ENCODE measurements at regions not wholly inside any gene's neighbourhood (a gene's known extent, or its start where the extent isn't known, plus 50 kb on each side); places are given as distances from the start of the nearest gene placed in this dataset.

GRCh38 chr2:173763641-173764040 lies 201.5 kb downstream of the SP3 start (continued):
- TF ChIP-seq SIX5 (IDR thresholded peaks at IDR 0.05; ENCODE audit: low read depth, low read length), result no peak
- no peak for TF ChIP-seq JUN (IDR thresholded peaks at IDR 0.05; ENCODE audit: low read depth, low read length)
- TF ChIP-seq TBP (IDR thresholded peaks at IDR 0.05; ENCODE audit: low read depth, low read length), result no peak
- TF ChIP-seq CREB1 (IDR thresholded peaks at IDR 0.05), result no peak
- TF ChIP-seq BRCA1 (IDR thresholded peaks at IDR 0.05; ENCODE audit: low read depth, low read length), result no peak
- TF ChIP-seq SRF (IDR thresholded peaks at IDR 0.05; ENCODE audit: low read depth, low read length), result no peak
- no peak for TF ChIP-seq GABPA (IDR thresholded peaks at IDR 0.05; ENCODE audit: borderline replicate concordance, insufficient read depth, low read length)
